ENCODE measurements at regions not wholly inside any gene's neighbourhood (a gene's known extent, or its start where the extent isn't known, plus 50 kb on each side); places are given as distances from the start of the nearest gene placed in this dataset.
"Not testable (repeated sequence)": the region's sequence is repeated elsewhere in the genome, so short reads cannot be mapped to it uniquely, and the experiment has no call there.

DNA sequence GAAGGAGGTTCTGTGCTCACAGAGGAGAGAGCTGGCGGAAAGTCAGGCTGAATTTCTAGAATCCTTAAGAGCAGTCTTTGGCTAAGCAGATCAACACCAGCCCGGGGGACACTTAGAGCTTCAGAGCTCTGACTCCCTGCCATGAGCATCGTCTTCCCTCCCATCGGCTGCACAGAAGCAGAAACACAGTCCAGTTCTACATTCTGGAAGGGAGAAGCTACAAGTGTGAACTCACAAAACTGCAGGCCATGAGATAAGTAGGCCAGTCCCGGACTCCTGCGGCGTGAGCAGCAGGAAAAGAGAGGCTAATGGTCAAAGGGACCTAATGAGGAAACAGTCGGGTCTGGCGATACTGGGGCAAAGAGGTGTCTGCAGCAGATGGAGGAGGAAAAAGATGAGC, 211.5 kb downstream of the DHX15 start:
- Histone ChIP-seq H3K9me3 (ENCODE audit: control insufficient read depth in 5 of 5, low read length in 5 of 5) (no peaks in the 10 kb centered on the region), H3K36me3 (ENCODE audit: control insufficient read depth in 5 of 5, insufficient read depth in 5 of 5, low read length in 5 of 5) (no peaks in the 10 kb centered on the region), H3K9ac (ENCODE audit: low read length in 5 of 5) (no peak overlapping the region), H3K4me3 (ENCODE audit: low read depth in 1 of 5, low read length in 5 of 5) (no peak overlapping the region), H3K27ac (ENCODE audit: low read depth, low read length) (no peak overlapping the region), H3K4me1 (ENCODE audit: control insufficient read depth in 5 of 5, insufficient read depth in 5 of 5, low read length in 5 of 5) (no peaks in the 10 kb centered on the region), H3K27me3 (ENCODE audit: control insufficient read depth in 5 of 5, insufficient read depth in 4 of 5, low read length in 5 of 5) (no peaks in the 10 kb centered on the region)

DNA sequence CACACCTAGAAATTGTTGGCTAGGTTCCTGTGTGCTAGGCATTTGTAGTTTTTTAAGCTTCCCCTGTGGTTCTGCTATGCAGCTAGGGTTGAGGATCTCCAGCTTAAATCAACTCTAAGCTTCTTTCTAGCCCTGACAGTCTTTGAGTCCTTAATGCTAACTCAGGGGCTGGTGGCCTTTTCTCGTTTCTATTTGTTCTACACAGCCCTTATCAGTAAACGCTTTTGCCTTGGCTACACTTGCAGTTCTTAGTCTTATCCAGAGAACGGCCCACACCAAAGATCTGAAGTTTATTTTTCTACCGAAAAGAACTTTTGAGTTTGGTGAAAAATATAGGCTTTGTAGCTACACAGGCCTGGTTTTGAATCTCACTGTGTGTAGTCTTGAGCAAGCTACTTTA, 212.0 kb downstream of the DHX15 start:
- Histone ChIP-seq H3K4me1 (ENCODE audit: control insufficient read depth in 5 of 5, insufficient read depth in 5 of 5, low read length in 5 of 5) (no peaks in the 10 kb centered on the region), H3K4me3 (ENCODE audit: low read depth in 1 of 5, low read length in 5 of 5) (no peak overlapping the region), H3K9me3 (ENCODE audit: control insufficient read depth in 5 of 5, low read length in 5 of 5) (no peaks in the 10 kb centered on the region), H3K9ac (ENCODE audit: low read length in 5 of 5) (no peak overlapping the region), H3K27me3 (ENCODE audit: control insufficient read depth in 5 of 5, insufficient read depth in 4 of 5, low read length in 5 of 5) (no peaks in the 10 kb centered on the region), H3K36me3 (ENCODE audit: control insufficient read depth in 5 of 5, insufficient read depth in 5 of 5, low read length in 5 of 5) (no peaks in the 10 kb centered on the region), H3K27ac (ENCODE audit: low read depth, low read length) (no peak overlapping the region)

DNA sequence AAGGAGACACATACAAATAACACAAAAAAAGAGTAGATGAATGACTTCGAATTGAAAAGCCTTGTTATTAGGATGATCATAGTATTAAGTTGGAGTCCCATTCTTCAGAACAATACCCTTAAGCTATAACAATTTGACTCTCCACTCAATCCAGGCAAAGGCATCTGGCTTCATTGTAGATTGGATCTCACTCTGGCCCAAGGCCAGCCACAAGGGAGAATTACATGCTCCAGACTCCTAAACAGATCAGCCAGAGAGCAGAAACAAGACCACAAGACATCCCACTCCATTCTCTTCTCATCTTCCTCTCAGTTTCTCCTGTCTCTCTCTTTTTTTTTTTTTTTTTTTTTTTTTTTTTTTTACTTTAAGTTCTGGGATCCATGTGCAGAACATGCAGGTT, 213.9 kb downstream of the DHX15 start:
- Histone ChIP-seq H3K27me3 (ENCODE audit: control insufficient read depth in 5 of 5, insufficient read depth in 4 of 5, low read length in 5 of 5) (no peaks in the 10 kb centered on the region), H3K4me1 (ENCODE audit: control insufficient read depth in 5 of 5, insufficient read depth in 5 of 5, low read length in 5 of 5) (no peaks in the 10 kb centered on the region), H3K4me3 (ENCODE audit: low read depth in 1 of 5, low read length in 5 of 5) (no peak overlapping the region), H3K27ac (ENCODE audit: low read depth, low read length) (no peak overlapping the region), H3K9ac (ENCODE audit: low read length in 5 of 5) (no peak overlapping the region), H3K9me3 (ENCODE audit: control insufficient read depth in 5 of 5, low read length in 5 of 5) (no peaks in the 10 kb centered on the region), H3K36me3 (ENCODE audit: control insufficient read depth in 5 of 5, insufficient read depth in 5 of 5, low read length in 5 of 5) (no peaks in the 10 kb centered on the region)

DNA sequence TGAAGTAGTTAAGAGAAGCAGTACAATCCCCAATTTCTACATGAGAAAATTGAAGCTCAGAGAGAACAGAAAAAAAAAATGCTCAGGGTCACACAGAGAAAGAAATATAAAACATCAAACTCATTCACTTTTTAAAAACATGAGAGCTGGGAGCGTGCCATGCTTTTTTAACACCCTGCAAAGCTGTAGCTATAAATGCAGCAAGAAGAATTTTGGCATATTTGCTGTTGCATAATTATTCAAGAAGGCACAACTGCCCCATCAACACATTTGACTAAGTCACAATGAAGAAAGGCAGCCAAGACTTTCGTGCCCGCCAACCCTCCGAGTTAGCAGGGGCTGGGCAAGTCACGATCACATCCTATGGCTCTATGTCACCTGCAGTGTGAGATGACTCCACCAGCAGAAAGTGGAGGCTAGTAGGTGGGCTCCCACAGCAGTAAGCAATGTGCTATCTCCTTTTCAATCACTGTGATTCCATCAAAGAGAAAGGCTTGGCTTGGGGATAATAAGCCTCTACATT, 214.8 kb downstream of the DHX15 start:
- Histone ChIP-seq H3K9ac (ENCODE audit: low read length in 5 of 5) (no peak overlapping the region), H3K27me3 (ENCODE audit: control insufficient read depth in 5 of 5, insufficient read depth in 4 of 5, low read length in 5 of 5) (no peaks in the 10 kb centered on the region), H3K36me3 (ENCODE audit: control insufficient read depth in 5 of 5, insufficient read depth in 5 of 5, low read length in 5 of 5) (no peaks in the 10 kb centered on the region), H3K9me3 (ENCODE audit: control insufficient read depth in 5 of 5, low read length in 5 of 5) (no peaks in the 10 kb centered on the region), H3K4me3 (ENCODE audit: low read depth in 1 of 5, low read length in 5 of 5) (no peak overlapping the region), H3K27ac (ENCODE audit: low read depth, low read length) (no peak overlapping the region), H3K4me1 (ENCODE audit: control insufficient read depth in 5 of 5, insufficient read depth in 5 of 5, low read length in 5 of 5) (peaks cover 0 to 7% (median 0%) of the 10 kb centered on the region in 5 donors)

DNA sequence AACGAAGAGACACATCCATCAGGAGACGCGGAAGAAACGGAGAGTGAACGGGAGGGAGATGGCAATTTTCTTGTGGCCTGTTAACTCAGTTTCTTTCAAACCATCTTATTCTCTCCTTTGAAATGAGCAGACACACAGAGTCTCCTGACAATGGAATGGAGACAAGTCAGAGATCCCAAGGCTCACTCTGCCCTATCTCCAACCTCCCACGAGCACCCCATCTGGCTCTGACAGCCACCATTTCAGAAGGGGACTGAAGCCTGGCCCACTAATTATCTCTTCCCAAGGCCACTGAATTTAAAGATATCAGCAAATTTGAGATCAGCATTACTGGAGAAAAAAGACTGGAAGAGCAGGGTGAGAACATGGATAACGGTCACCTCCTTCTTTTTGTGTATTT, 215.6 kb downstream of the DHX15 start:
- H3K27me3 ChIP-seq (ENCODE audit: control insufficient read depth in 5 of 5, insufficient read depth in 4 of 5, low read length in 5 of 5): no peaks in the 10 kb centered on the region
- no peak overlapping the region for H3K4me3 ChIP-seq (ENCODE audit: low read depth in 1 of 5, low read length in 5 of 5)
- H3K4me1 ChIP-seq (ENCODE audit: control insufficient read depth in 5 of 5, insufficient read depth in 5 of 5, low read length in 5 of 5): peaks cover 0 to 8% (median 0%) of the 10 kb centered on the region in 5 donors
- no peak overlapping the region for H3K9ac ChIP-seq (ENCODE audit: low read length in 5 of 5)
- H3K9me3 ChIP-seq (ENCODE audit: control insufficient read depth in 5 of 5, low read length in 5 of 5): no peaks in the 10 kb centered on the region
- no peak overlapping the region for H3K27ac ChIP-seq (ENCODE audit: low read depth, low read length)
- no peaks in the 10 kb centered on the region for H3K36me3 ChIP-seq (ENCODE audit: control insufficient read depth in 5 of 5, insufficient read depth in 5 of 5, low read length in 5 of 5)

DNA sequence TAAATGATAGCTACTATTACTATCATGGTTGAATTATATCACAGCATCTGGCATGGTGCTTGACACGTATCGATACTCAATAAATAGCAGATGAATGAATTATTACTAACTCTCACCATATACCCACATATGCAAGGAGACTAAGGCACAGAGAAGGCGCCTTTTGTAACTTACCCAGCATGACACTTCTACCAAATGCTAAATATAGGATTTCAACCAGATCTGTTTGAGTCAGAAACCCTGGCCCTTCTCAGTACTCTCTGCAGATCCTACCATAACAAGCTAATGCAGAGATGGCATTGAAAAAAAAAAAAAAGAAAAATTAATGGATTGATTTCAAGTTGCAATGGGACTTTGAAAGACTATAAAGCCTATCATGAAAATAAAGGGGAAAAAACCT, 219.5 kb downstream of the DHX15 start:
- H3K4me1 ChIP-seq (ENCODE audit: control insufficient read depth in 5 of 5, insufficient read depth in 5 of 5, low read length in 5 of 5): peaks cover 0 to 8% (median 0%) of the 10 kb centered on the region in 5 donors
- H3K9ac ChIP-seq (ENCODE audit: low read length in 5 of 5): no peak overlapping the region
- H3K27me3 ChIP-seq (ENCODE audit: control insufficient read depth in 5 of 5, insufficient read depth in 4 of 5, low read length in 5 of 5): no peaks in the 10 kb centered on the region
- no peak overlapping the region for H3K27ac ChIP-seq (ENCODE audit: low read depth, low read length)
- H3K36me3 ChIP-seq (ENCODE audit: control insufficient read depth in 5 of 5, insufficient read depth in 5 of 5, low read length in 5 of 5): no peaks in the 10 kb centered on the region
- no peaks in the 10 kb centered on the region for H3K9me3 ChIP-seq (ENCODE audit: control insufficient read depth in 5 of 5, low read length in 5 of 5)
- H3K4me3 ChIP-seq (ENCODE audit: low read depth in 1 of 5, low read length in 5 of 5): no peak overlapping the region

DNA sequence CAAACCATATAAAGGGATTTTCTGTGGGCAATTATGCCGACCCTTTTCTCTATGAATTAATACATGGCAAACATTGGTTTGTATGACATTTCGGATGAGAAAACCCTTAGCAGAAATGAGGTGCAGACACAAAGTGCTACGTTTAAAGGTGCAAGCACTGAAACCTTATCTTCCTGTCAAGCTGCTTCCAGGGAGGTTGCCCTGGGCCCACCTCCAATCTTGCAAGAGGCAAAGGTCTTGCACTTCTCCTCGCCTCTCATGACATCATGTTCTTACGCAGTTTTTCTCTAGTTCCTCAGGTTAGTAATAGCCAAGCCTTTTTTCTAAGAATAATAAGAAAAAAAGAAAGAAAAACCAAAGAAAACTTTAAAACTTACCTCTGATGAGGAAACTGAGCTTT, 220.1 kb downstream of the DHX15 start:
- H3K4me3 ChIP-seq (ENCODE audit: low read depth in 1 of 5, low read length in 5 of 5): no peak overlapping the region
- peaks cover 0 to 8% (median 0%) of the 10 kb centered on the region in 5 donors for H3K4me1 ChIP-seq (ENCODE audit: control insufficient read depth in 5 of 5, insufficient read depth in 5 of 5, low read length in 5 of 5)
- H3K27ac ChIP-seq (ENCODE audit: low read depth, low read length): no peak overlapping the region
- no peak overlapping the region for H3K9ac ChIP-seq (ENCODE audit: low read length in 5 of 5)
- no peaks in the 10 kb centered on the region for H3K27me3 ChIP-seq (ENCODE audit: control insufficient read depth in 5 of 5, insufficient read depth in 4 of 5, low read length in 5 of 5)
- no peaks in the 10 kb centered on the region for H3K9me3 ChIP-seq (ENCODE audit: control insufficient read depth in 5 of 5, low read length in 5 of 5)
- no peaks in the 10 kb centered on the region for H3K36me3 ChIP-seq (ENCODE audit: control insufficient read depth in 5 of 5, insufficient read depth in 5 of 5, low read length in 5 of 5)

DNA sequence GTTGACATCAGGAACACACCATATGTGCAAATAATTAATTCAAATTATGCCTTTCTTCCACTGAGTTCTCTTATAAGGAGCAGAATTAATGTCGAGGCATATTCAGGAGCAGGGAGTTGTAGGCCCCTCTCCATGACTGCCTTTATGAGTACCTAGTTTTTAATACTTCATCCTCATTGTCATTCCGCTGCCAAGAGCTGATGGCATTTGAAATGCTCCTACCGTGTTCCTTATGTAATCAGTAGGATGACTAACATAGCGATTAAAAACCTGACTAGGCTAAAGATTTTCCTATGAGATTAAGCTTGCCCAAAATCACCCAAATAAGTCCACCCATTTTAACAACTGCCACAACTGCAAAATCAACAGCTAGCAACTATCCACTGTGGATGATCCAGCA, 220.6 kb downstream of the DHX15 start:
- no peaks in the 10 kb centered on the region for H3K36me3 ChIP-seq (ENCODE audit: control insufficient read depth in 5 of 5, insufficient read depth in 5 of 5, low read length in 5 of 5)
- H3K9ac ChIP-seq (ENCODE audit: low read length in 5 of 5): no peak overlapping the region
- no peak overlapping the region for H3K4me3 ChIP-seq (ENCODE audit: low read depth in 1 of 5, low read length in 5 of 5)
- H3K27ac ChIP-seq (ENCODE audit: low read depth, low read length): no peak overlapping the region
- H3K4me1 ChIP-seq (ENCODE audit: control insufficient read depth in 5 of 5, insufficient read depth in 5 of 5, low read length in 5 of 5): peaks cover 0 to 8% (median 0%) of the 10 kb centered on the region in 5 donors
- no peaks in the 10 kb centered on the region for H3K27me3 ChIP-seq (ENCODE audit: control insufficient read depth in 5 of 5, insufficient read depth in 4 of 5, low read length in 5 of 5)
- H3K9me3 ChIP-seq (ENCODE audit: control insufficient read depth in 5 of 5, low read length in 5 of 5): no peaks in the 10 kb centered on the region

DNA sequence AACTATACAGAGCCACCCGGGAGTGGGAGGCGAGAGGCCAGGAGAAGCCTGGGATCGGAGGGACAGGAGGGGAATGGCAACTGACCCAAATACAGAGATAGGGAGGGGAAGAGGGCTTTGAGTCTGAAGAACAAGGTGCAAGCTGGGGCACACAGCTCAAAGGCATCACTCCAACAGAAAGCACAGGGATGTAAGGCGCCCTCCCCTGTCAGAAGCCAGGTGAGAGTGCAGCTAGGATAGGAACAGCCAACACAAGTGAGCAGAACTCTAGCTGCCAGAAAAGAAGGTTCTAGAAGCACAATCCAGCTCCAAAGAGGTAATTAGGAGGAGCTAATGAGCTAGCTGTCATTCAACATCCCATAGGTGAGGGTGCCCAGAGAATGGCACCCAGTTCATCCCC, 232.2 kb downstream of the DHX15 start:
- H3K27ac ChIP-seq (ENCODE audit: low read depth, low read length): no peak overlapping the region
- H3K9ac ChIP-seq (ENCODE audit: low read length in 5 of 5): no peak overlapping the region
- H3K4me3 ChIP-seq (ENCODE audit: low read depth in 1 of 5, low read length in 5 of 5): no peak overlapping the region
- H3K4me1 ChIP-seq (ENCODE audit: control insufficient read depth in 5 of 5, insufficient read depth in 5 of 5, low read length in 5 of 5): no peaks in the 10 kb centered on the region
- H3K9me3 ChIP-seq (ENCODE audit: control insufficient read depth in 5 of 5, low read length in 5 of 5): no peaks in the 10 kb centered on the region
- H3K36me3 ChIP-seq (ENCODE audit: control insufficient read depth in 5 of 5, insufficient read depth in 5 of 5, low read length in 5 of 5): no peaks in the 10 kb centered on the region
- no peaks in the 10 kb centered on the region for H3K27me3 ChIP-seq (ENCODE audit: control insufficient read depth in 5 of 5, insufficient read depth in 4 of 5, low read length in 5 of 5)

DNA sequence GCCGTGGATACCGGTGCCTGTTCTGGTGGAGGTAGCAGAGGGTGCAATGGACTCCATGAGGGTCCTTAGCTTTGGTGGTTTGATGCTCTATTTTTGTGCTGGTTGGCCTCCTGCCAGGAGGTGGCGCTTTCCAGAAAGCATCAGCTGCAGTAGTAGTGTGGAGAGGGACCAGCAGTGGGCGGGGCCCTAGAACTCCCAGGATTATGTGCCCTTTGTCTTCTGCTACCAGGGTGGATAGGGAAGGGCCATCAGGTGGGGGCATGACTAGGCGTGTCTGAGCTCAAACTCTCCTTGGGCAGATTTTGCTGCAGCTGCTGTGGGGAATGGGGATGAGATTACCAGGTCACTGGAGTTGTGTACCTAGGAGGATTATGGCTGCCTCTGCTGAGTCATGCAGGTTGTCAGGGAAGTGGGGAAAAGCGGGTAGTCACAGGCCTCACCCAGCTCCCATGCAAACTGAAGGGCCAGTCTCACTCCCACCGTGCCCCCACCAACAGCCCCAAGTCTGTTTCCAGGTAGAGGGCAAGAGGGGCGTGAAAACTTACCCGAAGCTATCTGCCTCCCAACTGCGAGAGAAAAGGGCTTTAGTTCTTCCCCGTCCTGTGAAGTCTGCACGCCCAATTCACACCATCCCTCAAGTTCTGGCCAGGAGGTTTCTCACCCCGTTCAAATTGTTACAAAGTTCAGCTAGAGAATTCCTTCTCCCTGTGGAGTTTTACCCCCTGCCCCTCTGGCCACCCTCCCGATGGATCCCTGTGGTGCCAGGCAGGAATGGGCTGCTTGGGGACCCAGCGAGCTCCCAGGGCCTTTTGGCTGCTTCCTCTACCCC, 235.0 kb downstream of the DHX15 start:
- H3K27me3 ChIP-seq (ENCODE audit: control insufficient read depth in 5 of 5, insufficient read depth in 4 of 5, low read length in 5 of 5); H3K4me1 ChIP-seq (ENCODE audit: control insufficient read depth in 5 of 5, insufficient read depth in 5 of 5, low read length in 5 of 5); H3K27ac ChIP-seq (ENCODE audit: low read depth, low read length); H3K4me3 ChIP-seq (ENCODE audit: low read depth in 1 of 5, low read length in 5 of 5); H3K9ac ChIP-seq (ENCODE audit: low read length in 5 of 5); H3K9me3 ChIP-seq (ENCODE audit: control insufficient read depth in 5 of 5, low read length in 5 of 5); H3K36me3 ChIP-seq (ENCODE audit: control insufficient read depth in 5 of 5, insufficient read depth in 5 of 5, low read length in 5 of 5): not testable (repeated sequence)
